A673 (cell line): ENCODE measurements at regions not wholly inside any gene's neighbourhood (a gene's known extent, or its start where the extent isn't known, plus 50 kb on each side); places are given as distances from the start of the nearest gene placed in this dataset.

Source experiments
- BruUV-seq: library from RNA; stranded (reverse); fragments of 400-500 nt; replicated peaks from 2 replicates; lab custom pipeline; 2021; lab: Mats Ljungman, UMichigan
- CTCF ChIA-PET: fragments of 300-600 bp; sonication (Branson Sonifier 250); formaldehyde crosslinking; loops from one replicate; lab custom pipeline; 2022; ENCODE audit warnings: antibody characterized with exemption; lab: Charles Lee
- POLR2A ChIA-PET: fragments of 300-600 bp; sonication (Branson Sonifier 250); formaldehyde crosslinking; loops from one replicate; lab custom pipeline; 2022; ENCODE audit warnings: antibody characterized with exemption; ENCODE audit not compliant: low non-redundant PET; lab: Charles Lee
- DNase-seq: peaks from one replicate; pipeline ENCODE4 v3.0.0-alpha.2; 2015; ENCODE audit warnings: low spot score
- H3K27ac ChIP-seq: fragments of 200-600 bp; sonication (generic); 2 replicates; pipeline ENCODE4 v1.5.1; 2016; ENCODE audit warnings: mixed run types, low read depth, mild to moderate bottlenecking, mixed read lengths, antibody characterized with exemption, low read length; ENCODE audit not compliant: poor library complexity, severe bottlenecking
- H3K27me3 ChIP-seq: fragments of 200-600 bp; sonication (generic); replicated peaks from 2 replicates; pipeline ENCODE4 v1.6.1; 2017; ENCODE audit warnings: mixed run types, low read depth, mild to moderate bottlenecking, mixed read lengths, antibody characterized with exemption, low read length; ENCODE audit not compliant: insufficient read depth, poor library complexity
- H3K36me3 ChIP-seq: fragments of 200-600 bp; sonication (generic); 2 replicates; pipeline ENCODE4 v1.6.1; 2016; ENCODE audit warnings: mixed run types, mild to moderate bottlenecking, mixed read lengths, antibody characterized with exemption, low read length; ENCODE audit not compliant: insufficient read depth, poor library complexity, severe bottlenecking
- H3K4me1 ChIP-seq: fragments of 200-600 bp; sonication (generic); 2 replicates; pipeline ENCODE4 v1.6.1; 2017; ENCODE audit warnings: mixed run types, mild to moderate bottlenecking, mixed read lengths, antibody characterized with exemption, low read length; ENCODE audit not compliant: insufficient read depth, poor library complexity, severe bottlenecking
- H3K4me3 ChIP-seq: fragments of 200-600 bp; sonication (generic); 2 replicates; pipeline ENCODE4 v1.5.1; 2016; ENCODE audit warnings: low read depth, mixed run types, mild to moderate bottlenecking, mixed read lengths, low read length; ENCODE audit not compliant: poor library complexity, severe bottlenecking
- H3K9me3 ChIP-seq: fragments of 200-600 bp; sonication (generic); 2 replicates; pipeline ENCODE4 v1.6.1; 2016; ENCODE audit warnings: mixed run types, low read depth, mild to moderate bottlenecking, mixed read lengths, antibody characterized with exemption, low read length; ENCODE audit not compliant: poor library complexity, severe bottlenecking
- EZH2 ChIP-seq: fragments of 200-600 bp; sonication (generic); IDR thresholded peaks from 2 replicates; pipeline ENCODE4 v1.6.1; 2017; ENCODE audit warnings: borderline replicate concordance, low read depth, mild to moderate bottlenecking, mixed read lengths, antibody characterized with exemption, low read length; ENCODE audit not compliant: poor library complexity, severe bottlenecking
- intact Hi-C: fragments of 100-400 bp; cut with micrococcal nuclease; formaldehyde crosslinking; loops from one replicate; pipeline ENCODE4 v1.10.0; 2022; ENCODE audit not compliant: unreplicated experiment
- TF ChIP-seq, protein P1 (sequence below): fragments of 300-800, 200-600 bp; sonication (generic); conservative IDR thresholded peaks from 2 replicates; pipeline ENCODE4 v1.5.1; 2017; ENCODE audit warnings: low read depth, mild to moderate bottlenecking, antibody characterized with exemption, low read length, moderate library complexity, mixed read lengths

DNA sequence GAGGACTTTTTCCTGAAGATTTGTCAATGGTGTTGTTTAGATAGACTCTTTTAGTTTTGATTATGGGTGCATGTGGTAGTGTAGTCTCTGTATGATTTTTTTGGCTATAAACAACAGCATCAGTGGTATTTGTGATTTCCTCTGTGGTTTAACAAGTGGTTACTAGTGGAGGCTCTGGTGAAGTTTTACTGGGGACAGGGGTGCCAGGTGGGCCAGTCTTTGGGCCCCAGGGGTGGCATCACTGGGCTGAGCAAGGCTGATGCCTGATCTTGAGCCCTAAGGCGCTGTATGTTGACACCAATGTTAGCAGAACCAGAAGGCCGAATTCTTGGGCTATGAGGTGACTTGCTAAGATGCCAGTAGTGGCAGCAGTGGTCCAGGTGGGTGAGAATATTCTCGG lies 811.4 kb downstream of the DACH1 start:
- POLR2A ChIA-PET = no interaction called here
- no peak for DNase-seq
- H3K27me3 ChIP-seq = peaks cover 4% of the 10 kb centered on the region
- no peaks in the 10 kb centered on the region for H3K36me3 ChIP-seq
- TF ChIP-seq, protein P1, sequence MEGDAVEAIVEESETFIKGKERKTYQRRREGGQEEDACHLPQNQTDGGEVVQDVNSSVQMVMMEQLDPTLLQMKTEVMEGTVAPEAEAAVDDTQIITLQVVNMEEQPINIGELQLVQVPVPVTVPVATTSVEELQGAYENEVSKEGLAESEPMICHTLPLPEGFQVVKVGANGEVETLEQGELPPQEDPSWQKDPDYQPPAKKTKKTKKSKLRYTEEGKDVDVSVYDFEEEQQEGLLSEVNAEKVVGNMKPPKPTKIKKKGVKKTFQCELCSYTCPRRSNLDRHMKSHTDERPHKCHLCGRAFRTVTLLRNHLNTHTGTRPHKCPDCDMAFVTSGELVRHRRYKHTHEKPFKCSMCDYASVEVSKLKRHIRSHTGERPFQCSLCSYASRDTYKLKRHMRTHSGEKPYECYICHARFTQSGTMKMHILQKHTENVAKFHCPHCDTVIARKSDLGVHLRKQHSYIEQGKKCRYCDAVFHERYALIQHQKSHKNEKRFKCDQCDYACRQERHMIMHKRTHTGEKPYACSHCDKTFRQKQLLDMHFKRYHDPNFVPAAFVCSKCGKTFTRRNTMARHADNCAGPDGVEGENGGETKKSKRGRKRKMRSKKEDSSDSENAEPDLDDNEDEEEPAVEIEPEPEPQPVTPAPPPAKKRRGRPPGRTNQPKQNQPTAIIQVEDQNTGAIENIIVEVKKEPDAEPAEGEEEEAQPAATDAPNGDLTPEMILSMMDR = no peak
- TF ChIP-seq EZH2 = no peak
- H3K9me3 ChIP-seq = no peaks in the 10 kb centered on the region
- CTCF ChIA-PET = no interaction called here
- H3K4me3 ChIP-seq = no peak overlapping the region
- BruUV-seq = no TSS peak
- intact Hi-C loops = no loop called here
- no peak overlapping the region for H3K27ac ChIP-seq
- H3K4me1 ChIP-seq = no peaks in the 10 kb centered on the region

DNA sequence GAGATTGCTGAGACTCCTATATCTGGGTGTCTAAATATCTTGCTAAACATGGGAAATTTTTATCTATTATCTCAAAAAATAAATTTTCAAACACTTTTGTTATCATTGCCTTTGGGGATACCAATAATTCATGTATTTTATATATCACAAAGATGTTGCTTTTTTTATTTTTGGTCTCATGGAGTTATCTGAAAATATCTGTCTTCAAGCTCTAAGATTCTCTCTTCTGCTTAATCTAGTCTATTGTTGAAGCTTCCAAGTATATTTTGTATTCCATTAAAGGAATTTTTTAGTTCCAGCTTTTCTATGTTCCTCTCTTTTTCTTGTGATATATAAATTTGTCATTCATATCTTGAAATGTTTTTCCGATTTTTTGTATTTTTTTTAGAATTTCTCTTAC lies 812.0 kb downstream of the DACH1 start:
- no peak for DNase-seq
- ChIA-PET CTCF (no interaction called here), POLR2A (no interaction called here)
- H3K36me3 ChIP-seq = no peaks in the 10 kb centered on the region
- intact Hi-C loops = no loop called here
- no TSS peak for BruUV-seq
- H3K9me3 ChIP-seq = no peaks in the 10 kb centered on the region
- TF ChIP-seq, protein P1 = no peak
- TF ChIP-seq EZH2 = no peak
- H3K4me3 ChIP-seq = no peak overlapping the region
- H3K27me3 ChIP-seq = peaks cover 8% of the 10 kb centered on the region
- H3K27ac ChIP-seq = no peak overlapping the region
- H3K4me1 ChIP-seq = no peaks in the 10 kb centered on the region

DNA sequence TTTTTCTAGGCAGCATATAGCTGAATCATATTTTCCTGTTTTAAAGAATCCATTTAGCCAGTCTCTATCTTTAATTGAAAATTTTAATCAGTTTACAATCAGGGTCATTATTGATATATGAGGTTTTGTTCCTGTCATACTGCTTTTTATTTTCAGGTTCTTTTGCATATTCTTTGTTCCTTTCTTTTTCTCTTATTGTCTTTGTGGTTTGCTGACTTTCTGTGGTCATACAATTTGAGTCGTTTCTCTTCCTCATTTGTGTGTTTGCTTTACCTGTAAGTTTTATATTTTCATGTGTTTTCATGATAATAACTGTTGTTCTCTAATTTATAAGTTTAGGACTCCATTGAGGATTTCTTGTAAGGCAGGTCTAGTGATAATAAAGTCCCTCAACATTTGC lies 812.6 kb downstream of the DACH1 start:
- no peak overlapping the region for H3K27ac ChIP-seq
- ChIA-PET POLR2A (no interaction called here), CTCF (no interaction called here)
- H3K36me3 ChIP-seq = no peaks in the 10 kb centered on the region
- TF ChIP-seq, protein P1 = no peak
- TF ChIP-seq EZH2 = no peak
- no peaks in the 10 kb centered on the region for H3K9me3 ChIP-seq
- H3K4me3 ChIP-seq = no peak overlapping the region
- intact Hi-C loops = no loop called here
- BruUV-seq = no TSS peak
- no peak for DNase-seq
- peaks cover 8% of the 10 kb centered on the region for H3K27me3 ChIP-seq
- no peaks in the 10 kb centered on the region for H3K4me1 ChIP-seq
